Osteocyte (in vitro differentiated cells): ENCODE measurements at regions not wholly inside any gene's neighbourhood (a gene's known extent, or its start where the extent isn't known, plus 50 kb on each side); places are given as distances from the start of the nearest gene placed in this dataset.

Experiments used
- DNase-seq: peaks from one replicate; pipeline ENCODE4 v3.0.0; 2021; ENCODE audit warnings: mixed read lengths; ENCODE audit not compliant: unreplicated experiment; ENCODE audit errors: extremely low spot score
- H3K27ac Mint-ChIP-seq: one replicate; pipeline ENCODE4 v1.8.0; 2021; ENCODE audit warnings: mild to moderate bottlenecking, mixed read lengths; ENCODE audit not compliant: unreplicated experiment
- H3K27me3 Mint-ChIP-seq: one replicate; pipeline ENCODE4 v1.8.0; 2021; ENCODE audit warnings: mixed read lengths; ENCODE audit not compliant: unreplicated experiment
- H3K36me3 Mint-ChIP-seq: one replicate; pipeline ENCODE4 v1.8.0; 2021; ENCODE audit warnings: mixed read lengths; ENCODE audit not compliant: unreplicated experiment
- H3K4me1 Mint-ChIP-seq: one replicate; pipeline ENCODE4 v1.8.0; 2021; ENCODE audit warnings: mixed read lengths; ENCODE audit not compliant: unreplicated experiment
- H3K4me3 Mint-ChIP-seq: one replicate; pipeline ENCODE4 v1.8.0; 2021; ENCODE audit warnings: mild to moderate bottlenecking, moderate library complexity, mixed read lengths; ENCODE audit not compliant: unreplicated experiment
- H3K9me3 Mint-ChIP-seq: one replicate; pipeline ENCODE4 v1.8.0; 2021; ENCODE audit warnings: mixed read lengths; ENCODE audit not compliant: unreplicated experiment
- CTCF ChIP-seq: fragments of 200-600 bp; sonication (generic); IDR thresholded peaks from 2 replicates; pipeline ENCODE4 v1.5.0; 2021; ENCODE audit warnings: antibody characterized with exemption, mild to moderate bottlenecking, moderate library complexity

GRCh38 chr13:67772807-67773453, 542.8 kb upstream of the PCDH9 start:
- H3K9me3 Mint-ChIP-seq: no peaks in the 10 kb centered on the region
- no peak overlapping the region for H3K4me3 Mint-ChIP-seq
- TF ChIP-seq CTCF: no peak
- H3K27ac Mint-ChIP-seq: no peak overlapping the region
- no peaks in the 10 kb centered on the region for H3K36me3 Mint-ChIP-seq
- H3K27me3 Mint-ChIP-seq: no peaks in the 10 kb centered on the region
- DNase-seq: no peak
- H3K4me1 Mint-ChIP-seq: no peaks in the 10 kb centered on the region

- Mint-ChIP-seq H3K27me3 (no peaks in the 10 kb centered on the region), H3K27ac (no peak overlapping the region), H3K4me1 (no peaks in the 10 kb centered on the region), H3K36me3 (no peaks in the 10 kb centered on the region), H3K9me3 (no peaks in the 10 kb centered on the region), H3K4me3 (no peak overlapping the region)
- DNase-seq: no peak
- TF ChIP-seq CTCF: no peak
These were observed 541.0 kb upstream of the PCDH9 start for GRCh38 chr13:67771106-67771505.

- no peaks in the 10 kb centered on the region for H3K4me1 Mint-ChIP-seq
- DNase-seq: no peak
- no peaks in the 10 kb centered on the region for H3K9me3 Mint-ChIP-seq
- H3K27ac Mint-ChIP-seq: no peak overlapping the region
- TF ChIP-seq CTCF: no peak
- no peaks in the 10 kb centered on the region for H3K27me3 Mint-ChIP-seq
- H3K36me3 Mint-ChIP-seq: no peaks in the 10 kb centered on the region
- no peak overlapping the region for H3K4me3 Mint-ChIP-seq
These were observed 539.8 kb upstream of the PCDH9 start for GRCh38 chr13:67769987-67770341.

- Mint-ChIP-seq H3K27me3 (no peaks in the 10 kb centered on the region), H3K36me3 (no peaks in the 10 kb centered on the region)
These were observed 539.2 kb upstream of the PCDH9 start for GRCh38 chr13:67769063-67769986.

More at GRCh38 chr13:67769063-67769986, 539.2 kb upstream of the PCDH9 start:
- H3K4me3 Mint-ChIP-seq: no peak overlapping the region
- H3K4me1 Mint-ChIP-seq: no peaks in the 10 kb centered on the region
- H3K9me3 Mint-ChIP-seq: no peaks in the 10 kb centered on the region
- no peak for TF ChIP-seq CTCF
- no peak overlapping the region for H3K27ac Mint-ChIP-seq
- no peak for DNase-seq
